ENCODE measurements at regions not wholly inside any gene's neighbourhood (a gene's known extent, or its start where the extent isn't known, plus 50 kb on each side); places are given as distances from the start of the nearest gene placed in this dataset.
"Not testable (repeated sequence)": the region's sequence is repeated elsewhere in the genome, so short reads cannot be mapped to it uniquely, and the experiment has no call there.

DNA sequence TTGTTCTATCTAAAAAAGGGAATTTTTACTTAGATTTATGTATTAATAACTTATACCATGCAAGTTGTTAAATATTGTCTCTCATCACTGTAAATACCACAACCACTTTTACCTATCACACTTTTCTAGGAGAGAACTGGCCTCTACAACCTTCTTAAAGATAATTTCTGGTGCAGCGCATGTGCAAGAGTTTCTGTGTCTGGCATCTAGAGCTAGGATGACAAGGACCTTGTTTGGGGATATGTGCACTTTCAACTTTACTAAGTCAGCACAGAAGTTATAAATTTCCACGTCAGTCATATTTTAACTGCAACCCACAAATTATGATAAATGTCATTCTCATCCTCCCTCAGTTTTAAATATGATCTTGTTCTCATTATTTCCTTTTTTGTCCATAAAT lies 156.9 kb upstream of the ADCY1 start:
- DNase-seq (ENCODE audit: low read depth in 6 of 9, low spot score in 9 of 9): no peak
- 61% methylated on average over 2 of the region's 2 CpGs for WGBS
- H3K27ac ChIP-seq (ENCODE audit: low read depth in 1 of 2, low read length in 1 of 2): no peak overlapping the region
- no peaks in the 10 kb centered on the region for H3K9me3 ChIP-seq (ENCODE audit: control insufficient read depth in 2 of 2, insufficient read depth in 1 of 2, low read length in 1 of 2)
- no peaks in the 10 kb centered on the region for H3K4me1 ChIP-seq (ENCODE audit: control insufficient read depth in 2 of 2, insufficient read depth in 2 of 2, low read length in 2 of 2)
- no peaks in the 10 kb centered on the region for H3K36me3 ChIP-seq (ENCODE audit: control insufficient read depth in 2 of 2, insufficient read depth in 2 of 2, low read length in 1 of 2)
- H3K4me3 ChIP-seq (ENCODE audit: low read length in 2 of 2): no peak overlapping the region
- H3K27me3 ChIP-seq (ENCODE audit: control insufficient read depth in 2 of 2, insufficient read depth in 1 of 2, low read length in 1 of 2): no peaks in the 10 kb centered on the region

- Histone ChIP-seq H3K9me3 (ENCODE audit: control insufficient read depth in 2 of 2, insufficient read depth in 1 of 2, low read length in 1 of 2) (no peaks in the 10 kb centered on the region), H3K27me3 (ENCODE audit: control insufficient read depth in 2 of 2, insufficient read depth in 1 of 2, low read length in 1 of 2) (no peaks in the 10 kb centered on the region), H3K4me3 (ENCODE audit: low read length in 2 of 2) (no peak overlapping the region), H3K27ac (ENCODE audit: low read depth in 1 of 2, low read length in 1 of 2) (no peak overlapping the region), H3K4me1 (ENCODE audit: control insufficient read depth in 2 of 2, insufficient read depth in 2 of 2, low read length in 2 of 2) (no peaks in the 10 kb centered on the region), H3K36me3 (ENCODE audit: control insufficient read depth in 2 of 2, insufficient read depth in 2 of 2, low read length in 1 of 2) (no peaks in the 10 kb centered on the region)
- 96% methylated on average over 3 of the region's 3 CpGs for WGBS
- DNase-seq (ENCODE audit: low read depth in 6 of 9, low spot score in 9 of 9): no peak
These were observed 156.4 kb upstream of the ADCY1 start for GRCh38 chr7:45417735-45418134.

DNA sequence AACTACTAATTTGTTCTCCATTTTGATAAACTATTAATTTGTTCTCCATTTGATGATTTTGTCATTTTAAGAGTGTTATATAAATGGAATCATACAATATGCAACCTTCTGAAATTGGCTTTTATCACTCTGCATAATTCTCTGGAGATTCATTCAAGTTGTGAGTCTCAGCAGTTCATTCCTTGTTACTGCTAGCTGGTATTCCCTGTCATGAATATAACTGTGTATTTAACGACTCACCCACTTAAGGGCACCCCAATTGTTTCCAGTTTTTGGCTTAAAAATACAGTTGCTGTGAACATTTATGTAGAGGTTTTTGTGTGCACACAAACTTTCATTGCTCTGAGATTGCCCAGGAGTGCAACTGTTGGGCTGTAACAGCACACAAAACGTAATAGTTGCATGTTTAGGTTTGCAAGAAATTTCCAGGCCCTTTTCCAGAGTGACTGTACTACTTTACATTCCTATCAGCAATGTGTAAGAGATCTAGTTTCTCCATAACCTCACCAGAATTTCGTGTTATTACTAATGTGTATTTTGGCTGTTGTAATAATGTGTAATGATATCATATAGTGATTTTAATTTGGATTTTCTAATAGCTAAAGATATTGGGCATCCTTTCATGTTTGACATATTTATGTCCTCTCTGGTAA lies 153.2 kb upstream of the ADCY1 start:
- WGBS: 67% methylated on average over 3 of the region's 3 CpGs
- H3K27me3 ChIP-seq (ENCODE audit: control insufficient read depth in 2 of 2, insufficient read depth in 1 of 2, low read length in 1 of 2): no peaks in the 10 kb centered on the region
- no peaks in the 10 kb centered on the region for H3K36me3 ChIP-seq (ENCODE audit: control insufficient read depth in 2 of 2, insufficient read depth in 2 of 2, low read length in 1 of 2)
- no peaks in the 10 kb centered on the region for H3K9me3 ChIP-seq (ENCODE audit: control insufficient read depth in 2 of 2, insufficient read depth in 1 of 2, low read length in 1 of 2)
- DNase-seq (ENCODE audit: low read depth in 6 of 9, low spot score in 9 of 9): no peak
- no peak overlapping the region for H3K4me3 ChIP-seq (ENCODE audit: low read length in 2 of 2)
- H3K4me1 ChIP-seq (ENCODE audit: control insufficient read depth in 2 of 2, insufficient read depth in 2 of 2, low read length in 2 of 2): no peaks in the 10 kb centered on the region
- H3K27ac ChIP-seq (ENCODE audit: low read depth in 1 of 2, low read length in 1 of 2): no peak overlapping the region

DNA sequence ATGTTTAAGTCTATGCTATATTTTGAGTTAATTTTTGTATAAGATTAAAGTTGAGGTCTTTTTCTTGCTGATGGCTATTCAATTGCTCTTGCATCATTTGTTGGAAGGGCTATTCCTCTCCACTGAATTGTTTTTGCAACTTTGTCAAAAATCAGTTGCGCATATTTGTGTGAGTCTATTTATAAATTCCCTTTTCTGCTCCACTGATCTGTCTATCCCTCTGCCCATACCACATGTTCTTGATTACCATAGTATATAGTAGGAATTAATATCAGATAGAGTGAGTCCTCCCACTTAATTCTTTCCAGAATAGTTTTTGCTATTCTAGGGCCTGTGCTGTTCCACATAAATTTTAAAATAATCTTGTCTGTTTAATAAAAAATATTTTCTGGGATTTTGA lies 152.4 kb upstream of the ADCY1 start:
- Histone ChIP-seq H3K27ac (ENCODE audit: low read depth in 1 of 2, low read length in 1 of 2) (no peak overlapping the region), H3K27me3 (ENCODE audit: control insufficient read depth in 2 of 2, insufficient read depth in 1 of 2, low read length in 1 of 2) (no peaks in the 10 kb centered on the region), H3K36me3 (ENCODE audit: control insufficient read depth in 2 of 2, insufficient read depth in 2 of 2, low read length in 1 of 2) (no peaks in the 10 kb centered on the region), H3K4me1 (ENCODE audit: control insufficient read depth in 2 of 2, insufficient read depth in 2 of 2, low read length in 2 of 2) (no peaks in the 10 kb centered on the region), H3K9me3 (ENCODE audit: control insufficient read depth in 2 of 2, insufficient read depth in 1 of 2, low read length in 1 of 2) (no peaks in the 10 kb centered on the region), H3K4me3 (ENCODE audit: low read length in 2 of 2) (no peak overlapping the region)
- no peak for DNase-seq (ENCODE audit: low read depth in 6 of 9, low spot score in 9 of 9)
- 100% methylated on average over 1 of the region's 1 CpG for WGBS

DNA sequence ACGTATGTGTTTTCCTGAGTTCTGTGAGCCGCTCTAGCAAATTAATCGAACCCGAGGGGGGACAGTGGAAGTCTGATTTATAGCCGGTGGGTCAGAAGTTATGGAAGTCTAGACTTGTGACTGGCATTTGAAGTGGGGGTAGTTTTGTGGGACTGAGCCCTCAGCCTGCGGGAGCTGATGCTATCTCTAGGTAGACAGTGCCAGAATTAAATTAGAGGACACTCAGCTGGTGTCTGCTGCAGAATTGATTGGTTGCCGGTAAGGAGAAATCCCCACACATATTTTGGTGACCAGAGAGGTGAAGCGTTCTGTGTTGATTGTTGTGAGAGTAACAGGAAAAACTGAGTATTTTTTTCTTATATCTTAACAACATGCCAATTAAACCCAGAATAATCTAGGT lies 143.8 kb upstream of the ADCY1 start:
- WGBS: 94% methylated on average over 8 of the region's 8 CpGs
- Histone ChIP-seq H3K9me3 (ENCODE audit: control insufficient read depth in 2 of 2, insufficient read depth in 1 of 2, low read length in 1 of 2) (no peaks in the 10 kb centered on the region), H3K27ac (ENCODE audit: low read depth in 1 of 2, low read length in 1 of 2) (no peak overlapping the region), H3K4me1 (ENCODE audit: control insufficient read depth in 2 of 2, insufficient read depth in 2 of 2, low read length in 2 of 2) (no peaks in the 10 kb centered on the region), H3K27me3 (ENCODE audit: control insufficient read depth in 2 of 2, insufficient read depth in 1 of 2, low read length in 1 of 2) (no peaks in the 10 kb centered on the region), H3K4me3 (ENCODE audit: low read length in 2 of 2) (no peak overlapping the region), H3K36me3 (ENCODE audit: control insufficient read depth in 2 of 2, insufficient read depth in 2 of 2, low read length in 1 of 2) (no peaks in the 10 kb centered on the region)
- no peak for DNase-seq (ENCODE audit: low read depth in 6 of 9, low spot score in 9 of 9)

GRCh38 chr7:45434167-45434784 lies 139.9 kb upstream of the ADCY1 start:
- Histone ChIP-seq H3K36me3 (ENCODE audit: control insufficient read depth in 2 of 2, insufficient read depth in 2 of 2, low read length in 1 of 2) (no peaks in the 10 kb centered on the region), H3K4me1 (ENCODE audit: control insufficient read depth in 2 of 2, insufficient read depth in 2 of 2, low read length in 2 of 2) (no peaks in the 10 kb centered on the region), H3K4me3 (ENCODE audit: low read length in 2 of 2) (no peak overlapping the region), H3K27ac (ENCODE audit: low read depth in 1 of 2, low read length in 1 of 2) (no peak overlapping the region), H3K9me3 (ENCODE audit: control insufficient read depth in 2 of 2, insufficient read depth in 1 of 2, low read length in 1 of 2) (no peaks in the 10 kb centered on the region), H3K27me3 (ENCODE audit: control insufficient read depth in 2 of 2, insufficient read depth in 1 of 2, low read length in 1 of 2) (no peaks in the 10 kb centered on the region)
- 84% methylated on average over 6 of the region's 6 CpGs for WGBS
- no peak for DNase-seq (ENCODE audit: low read depth in 6 of 9, low spot score in 9 of 9)

DNA sequence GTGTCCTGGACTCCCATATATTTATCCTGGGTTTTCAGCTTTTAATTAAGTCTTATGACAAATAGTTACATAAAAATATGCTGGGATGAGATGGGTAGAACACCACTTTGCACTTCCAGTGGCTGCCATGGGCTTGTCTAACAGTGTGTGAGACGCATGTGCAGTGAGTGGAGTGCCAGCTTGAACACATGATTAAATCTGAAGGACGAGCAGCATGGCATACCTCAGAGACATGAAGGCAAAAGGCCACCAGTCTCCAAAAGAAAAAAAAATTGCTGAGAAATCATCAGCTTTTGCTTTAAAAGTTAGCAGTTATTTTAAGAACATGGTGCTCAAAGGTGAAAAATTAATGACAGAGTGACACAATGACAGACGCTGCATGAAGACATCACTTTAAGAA lies 139.0 kb upstream of the ADCY1 start:
- WGBS: 96% methylated on average over 3 of the region's 3 CpGs
- no peak overlapping the region for H3K4me3 ChIP-seq (ENCODE audit: low read length in 2 of 2)
- DNase-seq (ENCODE audit: low read depth in 6 of 9, low spot score in 9 of 9): no peak
- no peaks in the 10 kb centered on the region for H3K4me1 ChIP-seq (ENCODE audit: control insufficient read depth in 2 of 2, insufficient read depth in 2 of 2, low read length in 2 of 2)
- H3K9me3 ChIP-seq (ENCODE audit: control insufficient read depth in 2 of 2, insufficient read depth in 1 of 2, low read length in 1 of 2): no peaks in the 10 kb centered on the region
- H3K36me3 ChIP-seq (ENCODE audit: control insufficient read depth in 2 of 2, insufficient read depth in 2 of 2, low read length in 1 of 2): no peaks in the 10 kb centered on the region
- no peaks in the 10 kb centered on the region for H3K27me3 ChIP-seq (ENCODE audit: control insufficient read depth in 2 of 2, insufficient read depth in 1 of 2, low read length in 1 of 2)
- H3K27ac ChIP-seq (ENCODE audit: low read depth in 1 of 2, low read length in 1 of 2): no peak overlapping the region

- H3K27ac ChIP-seq (ENCODE audit: low read depth in 1 of 2, low read length in 1 of 2): no peak overlapping the region
- H3K9me3 ChIP-seq (ENCODE audit: control insufficient read depth in 2 of 2, insufficient read depth in 1 of 2, low read length in 1 of 2): no peaks in the 10 kb centered on the region
- no peaks in the 10 kb centered on the region for H3K4me1 ChIP-seq (ENCODE audit: control insufficient read depth in 2 of 2, insufficient read depth in 2 of 2, low read length in 2 of 2)
- no peaks in the 10 kb centered on the region for H3K27me3 ChIP-seq (ENCODE audit: control insufficient read depth in 2 of 2, insufficient read depth in 1 of 2, low read length in 1 of 2)
- no peaks in the 10 kb centered on the region for H3K36me3 ChIP-seq (ENCODE audit: control insufficient read depth in 2 of 2, insufficient read depth in 2 of 2, low read length in 1 of 2)
- 91% methylated on average over 1 of the region's 1 CpG for WGBS
- DNase-seq (ENCODE audit: low read depth in 6 of 9, low spot score in 9 of 9): no peak
- H3K4me3 ChIP-seq (ENCODE audit: low read length in 2 of 2): no peak overlapping the region
These were observed 138.3 kb upstream of the ADCY1 start for GRCh38 chr7:45435846-45436245.

GRCh38 chr7:45440776-45441175 lies 133.4 kb upstream of the ADCY1 start:
- not testable (repeated sequence) for H3K4me1 ChIP-seq (ENCODE audit: control insufficient read depth in 2 of 2, insufficient read depth in 2 of 2, low read length in 2 of 2); H3K27me3 ChIP-seq (ENCODE audit: control insufficient read depth in 2 of 2, insufficient read depth in 1 of 2, low read length in 1 of 2); H3K9me3 ChIP-seq (ENCODE audit: control insufficient read depth in 2 of 2, insufficient read depth in 1 of 2, low read length in 1 of 2); H3K36me3 ChIP-seq (ENCODE audit: control insufficient read depth in 2 of 2, insufficient read depth in 2 of 2, low read length in 1 of 2); H3K4me3 ChIP-seq (ENCODE audit: low read length in 2 of 2); H3K27ac ChIP-seq (ENCODE audit: low read depth in 1 of 2, low read length in 1 of 2); DNase-seq (ENCODE audit: low read depth in 6 of 9, low spot score in 9 of 9)
- 98% methylated on average over 1 of the region's 1 CpG for WGBS

Measured in thymus (tissue), 11 donors.